ENCODE measurements at regions not wholly inside any gene's neighbourhood (a gene's known extent, or its start where the extent isn't known, plus 50 kb on each side); places are given as distances from the start of the nearest gene placed in this dataset.
A peak's percentile ranks its signal among the peaks of the same experiment; 100 is the strongest.

GRCh38 chr2:120898496-120898895, 162.8 kb downstream of the GLI2 start:
- Histone ChIP-seq H3K4me3 (no peak overlapping the region), H4K20me1 (ENCODE audit: insufficient read depth, poor library complexity, severe bottlenecking) (peaks cover 4% of the 10 kb centered on the region), H3K4me1 (ENCODE audit: insufficient read depth) (peaks cover 46% of the 10 kb centered on the region), H3K27me3 (no peaks in the 10 kb centered on the region), H3K27ac (peak overlapping the region; percentile 13), H3K36me3 (replicated peaks; ENCODE audit: insufficient read depth, low read depth) (no peaks in the 10 kb centered on the region), H3K4me2 (peak overlapping the region; percentile 1), H2AFZ (no peak overlapping the region), H3K79me2 (no peaks in the 10 kb centered on the region), H3K9me3 (ENCODE audit: low read depth) (no peaks in the 10 kb centered on the region), H3K9me2 (replicated peaks; ENCODE audit: insufficient read depth) (no peaks in the 10 kb centered on the region)
- DNase-seq (ENCODE audit: low spot score), result no peak
- 82% methylated on average over 5 of the region's 5 CpGs for WGBS (ENCODE audit: low lambda C conversion rate, missing lambda C conversion rate)
- no peak for TF ChIP-seq EZH2 (IDR thresholded peaks at IDR 0.05; ENCODE audit: borderline replicate concordance)
- TF ChIP-seq CTCF (IDR thresholded peaks at IDR 0.05; ENCODE audit: poor library complexity), result no peak

GRCh38 chr2:120898961-120899750, 163.5 kb downstream of the GLI2 start:
- peak overlapping the region; percentile 1 for H3K4me2 ChIP-seq
- H2AFZ ChIP-seq, result no peak overlapping the region
- peaks cover 43% of the 10 kb centered on the region for H3K4me1 ChIP-seq (ENCODE audit: insufficient read depth)
- H3K9me3 ChIP-seq (ENCODE audit: low read depth), result no peaks in the 10 kb centered on the region
- peak overlapping the region; percentile 28 for H3K27ac ChIP-seq
- no peaks in the 10 kb centered on the region for H3K79me2 ChIP-seq
- no peaks in the 10 kb centered on the region for H3K9me2 ChIP-seq (replicated peaks; ENCODE audit: insufficient read depth)
- no peak for DNase-seq (ENCODE audit: low spot score)
- peaks cover 4% of the 10 kb centered on the region for H4K20me1 ChIP-seq (ENCODE audit: insufficient read depth, poor library complexity, severe bottlenecking)
- no peaks in the 10 kb centered on the region for H3K36me3 ChIP-seq (replicated peaks; ENCODE audit: insufficient read depth, low read depth)
- no peak overlapping the region for H3K4me3 ChIP-seq
- TF ChIP-seq EZH2phosphoT487 (IDR thresholded peaks at IDR 0.05; ENCODE audit: low read depth, severe bottlenecking, unreplicated experiment) (no peak), EZH2 (IDR thresholded peaks at IDR 0.05; ENCODE audit: borderline replicate concordance) (no peak), CTCF (IDR thresholded peaks at IDR 0.05; ENCODE audit: poor library complexity) (no peak)
- WGBS (ENCODE audit: low lambda C conversion rate, missing lambda C conversion rate), result 50% methylated on average over 18 of the region's 18 CpGs
- no peaks in the 10 kb centered on the region for H3K27me3 ChIP-seq

- WGBS (ENCODE audit: low lambda C conversion rate, missing lambda C conversion rate), result 73% methylated on average over 6 of the region's 6 CpGs
- TF ChIP-seq EZH2 (IDR thresholded peaks at IDR 0.05; ENCODE audit: borderline replicate concordance), result no peak
- TF ChIP-seq EZH2phosphoT487 (IDR thresholded peaks at IDR 0.05; ENCODE audit: low read depth, severe bottlenecking, unreplicated experiment), result no peak
- TF ChIP-seq CTCF (IDR thresholded peaks at IDR 0.05; ENCODE audit: poor library complexity), result peak; percentile 13
- Histone ChIP-seq H3K4me3 (no peak overlapping the region), H3K9me3 (ENCODE audit: low read depth) (no peaks in the 10 kb centered on the region), H3K36me3 (replicated peaks; ENCODE audit: insufficient read depth, low read depth) (no peaks in the 10 kb centered on the region), H3K27ac (peak overlapping the region; percentile 28), H3K27me3 (no peaks in the 10 kb centered on the region), H2AFZ (no peak overlapping the region), H3K9me2 (replicated peaks; ENCODE audit: insufficient read depth) (no peaks in the 10 kb centered on the region), H4K20me1 (ENCODE audit: insufficient read depth, poor library complexity, severe bottlenecking) (peaks cover 4% of the 10 kb centered on the region), H3K79me2 (no peaks in the 10 kb centered on the region), H3K4me1 (ENCODE audit: insufficient read depth) (peaks cover 46% of the 10 kb centered on the region), H3K4me2 (no peak overlapping the region)
- DNase-seq (ENCODE audit: low spot score), result no peak
These were observed 164.1 kb downstream of the GLI2 start for GRCh38 chr2:120899771-120900170.
